Retinal pigment epithelial cell (primary cell): ENCODE measurements at regions not wholly inside any gene's neighbourhood (a gene's known extent, or its start where the extent isn't known, plus 50 kb on each side); places are given as distances from the start of the nearest gene placed in this dataset.

Source experiments
- DNase-seq: peaks from one replicate; pipeline ENCODE4 v3.0.0-alpha.2; 2010; ENCODE audit warnings: low read depth
- H3K4me3 ChIP-seq: 2 replicates; pipeline ENCODE4 v1.5.1; 2011; ENCODE audit warnings: mild to moderate bottlenecking, low read length, control low read depth, moderate library complexity
- CTCF ChIP-seq: conservative IDR thresholded peaks from 2 replicates; pipeline ENCODE4 v1.5.1; 2011; ENCODE audit warnings: low read depth, low read length, control low read depth, inconsistent platforms

DNA sequence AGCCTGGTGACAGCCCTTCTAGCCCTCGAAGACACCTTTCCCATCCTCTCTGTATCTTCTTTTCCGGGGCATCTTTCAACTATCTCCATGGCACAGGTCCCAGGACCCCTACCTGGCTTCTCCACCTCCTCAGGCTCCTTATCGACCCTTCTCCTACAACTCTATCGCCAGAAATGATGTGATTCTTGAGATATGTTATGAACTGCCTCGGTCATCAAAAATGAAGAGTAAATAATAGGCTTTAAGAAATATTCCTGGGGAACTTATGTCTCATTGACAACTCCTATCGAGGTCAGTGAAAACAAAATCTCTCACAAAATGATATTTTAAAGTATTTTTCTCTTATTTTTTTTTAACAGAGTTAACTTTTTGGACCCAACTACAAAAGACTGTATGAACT lies 405.5 kb upstream of the SHH start:
- H3K4me3 ChIP-seq, result no peak overlapping the region
- DNase-seq, result no peak
- TF ChIP-seq CTCF, result no peak

DNA sequence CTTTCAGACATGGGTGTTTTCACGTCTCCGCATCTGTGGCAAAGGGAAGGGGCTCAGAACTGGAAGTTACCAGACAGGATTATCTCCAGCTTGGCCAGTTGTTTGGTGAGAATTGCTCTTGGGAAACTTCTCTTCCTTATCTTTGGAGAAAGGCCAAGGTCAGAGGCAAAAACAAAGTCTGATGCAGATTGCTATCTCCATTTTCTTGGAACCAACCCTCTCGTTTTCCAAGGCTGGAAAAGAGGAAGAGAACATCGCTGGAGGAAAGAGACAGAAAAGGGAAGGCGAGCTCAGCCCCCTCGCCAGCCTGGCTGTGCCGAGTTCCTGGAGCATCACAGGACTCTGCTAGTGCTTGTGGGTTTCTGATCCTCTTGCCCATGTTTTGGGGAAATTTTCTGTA lies 396.8 kb upstream of the SHH start:
- no peak overlapping the region for H3K4me3 ChIP-seq
- no peak for TF ChIP-seq CTCF
- no peak for DNase-seq

- TF ChIP-seq CTCF, result no peak
- no peak for DNase-seq
- no peak overlapping the region for H3K4me3 ChIP-seq
Measured at GRCh38 chr7:156207306-156207705, 395.0 kb upstream of the SHH start.

GRCh38 chr7:156206174-156206573 lies 393.9 kb upstream of the SHH start:
- H3K4me3 ChIP-seq, result no peak overlapping the region
- TF ChIP-seq CTCF, result no peak
- no peak for DNase-seq

GRCh38 chr7:156204820-156205219 lies 392.6 kb upstream of the SHH start:
- no peak for TF ChIP-seq CTCF
- no peak for DNase-seq
- no peak overlapping the region for H3K4me3 ChIP-seq

GRCh38 chr7:156203923-156204322 lies 391.7 kb upstream of the SHH start:
- H3K4me3 ChIP-seq, result no peak overlapping the region
- DNase-seq, result no peak
- TF ChIP-seq CTCF, result no peak

DNA sequence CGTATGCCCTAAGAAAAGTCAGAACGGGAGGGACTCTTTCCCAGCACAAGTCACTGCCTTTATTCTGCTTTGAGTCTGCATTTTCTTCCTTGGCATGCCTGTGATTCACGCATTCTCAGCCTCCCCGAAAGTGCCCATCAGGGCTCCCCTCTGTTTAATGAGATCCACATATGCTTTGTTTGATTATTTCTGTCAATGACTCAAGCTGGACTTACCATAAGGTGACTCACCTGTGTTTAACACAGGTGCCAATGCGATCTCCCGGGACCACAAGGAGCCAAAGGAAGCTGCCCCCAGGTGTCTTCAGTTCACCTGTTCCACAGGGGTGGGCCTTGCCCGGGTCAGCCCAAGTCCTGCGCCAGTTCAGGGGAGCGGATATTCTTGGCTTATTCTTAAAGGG lies 386.0 kb upstream of the SHH start:
- no peak for DNase-seq
- no peak for TF ChIP-seq CTCF

More for the DNA sequence above, 386.0 kb upstream of the SHH start:
- no peak overlapping the region for H3K4me3 ChIP-seq
